Liver (tissue), 8 donors: ENCODE measurements at regions not wholly inside any gene's neighbourhood (a gene's known extent, or its start where the extent isn't known, plus 50 kb on each side); places are given as distances from the start of the nearest gene placed in this dataset.

Experiments used
- DNase-seq: peaks from one replicate; pipeline ENCODE4 v3.0.0-alpha.2; 2017; ENCODE audit warnings: low spot score
- H3K27ac ChIP-seq, 2 donors: one replicate each; pipeline ENCODE4 v1.7.0; 2013; ENCODE audit warnings: inconsistent platforms in 2 of 2, low read length in 2 of 2, control low read depth in 1 of 2, low read depth in 1 of 2, mild to moderate bottlenecking in 1 of 2
- H3K27me3 ChIP-seq, 4 donors: one replicate each; pipeline versions ENCODE4 v1.6.1 to v1.7.0; 2013; ENCODE audit warnings: low read length in 3 of 4, inconsistent platforms in 1 of 4, mild to moderate bottlenecking in 1 of 4, moderate library complexity in 1 of 4; ENCODE audit not compliant: control insufficient read depth in 4 of 4, insufficient read depth in 4 of 4
- H3K36me3 ChIP-seq, 4 donors: one replicate each; pipeline versions ENCODE4 v1.6.1 to v1.7.0; 2013; ENCODE audit warnings: low read length in 3 of 4, mild to moderate bottlenecking in 3 of 4, low read depth in 1 of 4, moderate library complexity in 1 of 4; ENCODE audit not compliant: control insufficient read depth in 4 of 4, insufficient read depth in 3 of 4
- H3K4me1 ChIP-seq, 4 donors: one replicate each; pipeline versions ENCODE4 v1.6.1 to v1.7.0; 2013; ENCODE audit warnings: low read length in 3 of 4, mild to moderate bottlenecking in 3 of 4, moderate library complexity in 1 of 4; ENCODE audit not compliant: control insufficient read depth in 4 of 4, insufficient read depth in 4 of 4
- H3K4me3 ChIP-seq, 3 donors: one replicate each; pipeline versions ENCODE4 v1.6.1 to v1.7.0; 2013; ENCODE audit warnings: low read length in 3 of 3, control low read depth in 1 of 3, low read depth in 1 of 3, mild to moderate bottlenecking in 1 of 3
- H3K9ac ChIP-seq, 2 donors: one replicate each; pipeline ENCODE4 v1.7.0; 2013; ENCODE audit warnings: low read length in 2 of 2, mild to moderate bottlenecking in 2 of 2, moderate library complexity in 2 of 2, control low read depth in 1 of 2, low read depth in 1 of 2
- H3K9me3 ChIP-seq, 4 donors: one replicate each; pipeline versions ENCODE4 v1.6.1 to v1.7.0; 2013; ENCODE audit warnings: low read length in 3 of 4; ENCODE audit not compliant: control insufficient read depth in 4 of 4
- CTCF ChIP-seq: fragments of 150-350 bp; IDR thresholded peaks from 2 replicates; pipeline ENCODE4 v1.5.1; 2017; ENCODE audit warnings: improper control_type of control experiment, low read depth, low read length; ENCODE audit not compliant: missing input control
- EGR1 ChIP-seq, 2 donors: IDR thresholded peaks; 2 replicates each; pipeline ENCODE4 v1.6.1; 2016 to 2018; ENCODE audit warnings: antibody characterized with exemption in 2 of 2, low read depth in 2 of 2
- FOXA2 ChIP-seq: IDR thresholded peaks from 2 replicates; pipeline ENCODE4 v1.6.1; 2016; ENCODE audit warnings: antibody characterized with exemption
- HNF4A ChIP-seq, 2 donors: conservative IDR thresholded peaks; 2 replicates each; pipeline ENCODE4 v1.6.1; 2016; ENCODE audit warnings: antibody characterized with exemption in 2 of 2, mild to moderate bottlenecking in 2 of 2
- HNF4G ChIP-seq: IDR thresholded peaks from 2 replicates; pipeline ENCODE4 v1.6.1; 2016; ENCODE audit warnings: antibody characterized with exemption
- JUND ChIP-seq, 2 donors: IDR thresholded peaks; 2 replicates each; pipeline ENCODE4 v1.6.1; 2016; ENCODE audit warnings: antibody characterized with exemption in 2 of 2
- RAD21 ChIP-seq, 2 donors: IDR thresholded peaks; 2 replicates each; pipeline ENCODE4 v1.6.1; 2016; ENCODE audit warnings: antibody characterized with exemption in 2 of 2, mild to moderate bottlenecking in 2 of 2
- REST ChIP-seq: IDR thresholded peaks from 2 replicates; pipeline ENCODE4 v1.6.1; 2016; ENCODE audit warnings: antibody characterized with exemption, mild to moderate bottlenecking
- SP1 ChIP-seq: IDR thresholded peaks from 2 replicates; pipeline ENCODE4 v1.6.1; 2018; ENCODE audit warnings: antibody characterized with exemption, mild to moderate bottlenecking
- WGBS: extraction: QIAGEN DNeasy Blood & Tissue Kit; methylation state at CpG from one replicate; pipeline ENCODE4 v1.1.7; 2013; 5-methylcytosine and 5-hydroxymethylcytosine counted together
- TF ChIP-seq, protein P1 (sequence below): IDR thresholded peaks from 2 replicates; pipeline ENCODE4 v1.6.1; 2016; ENCODE audit warnings: antibody characterized with exemption
- donor health status: healthy.
- donor health status: healthy.
- donor health status: healthy.
- donor health status: healthy.
- donor health status: healthy.

- DNase-seq: no peak
- H3K27me3 ChIP-seq: no peaks in the 10 kb centered on the region
- no peaks in the 10 kb centered on the region for H3K36me3 ChIP-seq
- H3K4me1 ChIP-seq: no peaks in the 10 kb centered on the region
- H3K9me3 ChIP-seq: no peaks in the 10 kb centered on the region
- H3K9ac ChIP-seq: no peak overlapping the region
- WGBS: 68% methylated on average over 1 of the region's 1 CpG
- no peak overlapping the region for H3K27ac ChIP-seq
- TF ChIP-seq EGR1 (IDR thresholded peaks at IDR 0.05; ENCODE audit: low read depth in 2 of 2) (no peak), CTCF (no peak), HNF4A (conservative IDR thresholded peaks at IDR 0.05) (no peak), RAD21 (IDR thresholded peaks at IDR 0.05) (no peak)
- no peak overlapping the region for H3K4me3 ChIP-seq
Observed at GRCh38 chr12:66932126-66932525, 253.2 kb upstream of the GRIP1 start.

DNA sequence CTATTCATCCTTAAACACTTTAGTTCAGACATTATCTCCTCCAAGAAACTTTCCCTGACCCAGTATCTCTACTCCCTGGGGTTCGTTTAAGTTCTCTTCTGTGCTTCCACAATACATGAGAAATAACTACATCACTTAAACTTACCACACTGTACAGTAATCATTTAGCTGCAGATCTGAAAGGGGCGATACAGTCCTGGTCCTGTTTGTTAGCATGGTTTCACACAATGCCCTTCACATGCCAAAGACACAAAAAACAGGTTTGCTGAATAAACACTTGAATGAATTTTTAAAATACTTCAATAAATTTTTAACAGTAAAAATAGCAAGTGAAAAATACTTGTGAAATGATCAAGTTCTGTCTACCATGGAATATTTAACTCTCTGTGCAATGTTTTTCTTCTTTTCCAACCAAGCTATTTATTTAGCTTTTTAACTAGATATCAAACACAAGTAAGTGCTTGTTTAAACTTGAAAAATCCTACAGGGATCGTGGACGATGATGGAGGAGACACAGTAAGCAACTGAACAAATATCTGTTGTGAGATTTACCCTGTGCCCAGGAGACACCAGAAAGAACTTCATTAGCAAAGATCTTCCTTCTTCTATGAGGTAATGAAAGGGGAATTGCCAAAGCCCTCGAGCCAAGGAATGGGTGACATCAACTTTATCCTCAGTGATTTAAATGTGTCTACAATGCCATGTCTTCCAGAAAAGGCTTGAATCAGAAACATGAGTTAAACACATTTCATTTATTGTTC lies 255.6 kb upstream of the GRIP1 start:
- no peaks in the 10 kb centered on the region for H3K36me3 ChIP-seq
- DNase-seq: no peak
- TF ChIP-seq FOXA2: no peak
- no peaks in the 10 kb centered on the region for H3K27me3 ChIP-seq
- 52% methylated on average over 5 of the region's 5 CpGs for WGBS
- H3K4me1 ChIP-seq: no peaks in the 10 kb centered on the region
- H3K27ac ChIP-seq: no peak overlapping the region
- no peak overlapping the region for H3K9ac ChIP-seq
- H3K4me3 ChIP-seq: no peak overlapping the region
- no peaks in the 10 kb centered on the region for H3K9me3 ChIP-seq

DNA sequence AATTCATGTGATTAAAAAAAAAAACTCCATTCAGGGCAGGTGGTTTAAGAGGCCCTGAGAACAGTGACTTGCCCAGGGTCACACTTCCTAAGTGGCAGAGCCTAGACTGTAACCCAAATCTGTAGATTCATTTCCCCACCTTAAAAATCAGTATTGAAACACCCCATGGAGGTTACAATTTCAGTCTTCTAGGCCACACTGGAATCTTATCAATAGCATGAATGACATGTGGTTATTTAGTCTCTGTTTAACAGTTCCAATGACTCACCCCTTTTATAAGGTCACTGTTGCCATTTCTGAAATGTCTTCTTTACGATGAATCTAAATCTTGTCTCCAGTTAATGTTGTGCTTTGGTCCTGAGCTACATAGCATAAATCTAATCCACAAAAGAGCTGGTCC lies 262.3 kb upstream of the GRIP1 start:
- Histone ChIP-seq H3K4me1 (no peaks in the 10 kb centered on the region), H3K27ac (no peak overlapping the region), H3K9ac (no peak overlapping the region), H3K27me3 (no peaks in the 10 kb centered on the region), H3K4me3 (no peak overlapping the region), H3K9me3 (no peaks in the 10 kb centered on the region), H3K36me3 (no peaks in the 10 kb centered on the region)
- no peak for DNase-seq
- TF ChIP-seq REST: no peak
- no peak for TF ChIP-seq JUND (IDR thresholded peaks at IDR 0.05)
- TF ChIP-seq, protein P1, sequence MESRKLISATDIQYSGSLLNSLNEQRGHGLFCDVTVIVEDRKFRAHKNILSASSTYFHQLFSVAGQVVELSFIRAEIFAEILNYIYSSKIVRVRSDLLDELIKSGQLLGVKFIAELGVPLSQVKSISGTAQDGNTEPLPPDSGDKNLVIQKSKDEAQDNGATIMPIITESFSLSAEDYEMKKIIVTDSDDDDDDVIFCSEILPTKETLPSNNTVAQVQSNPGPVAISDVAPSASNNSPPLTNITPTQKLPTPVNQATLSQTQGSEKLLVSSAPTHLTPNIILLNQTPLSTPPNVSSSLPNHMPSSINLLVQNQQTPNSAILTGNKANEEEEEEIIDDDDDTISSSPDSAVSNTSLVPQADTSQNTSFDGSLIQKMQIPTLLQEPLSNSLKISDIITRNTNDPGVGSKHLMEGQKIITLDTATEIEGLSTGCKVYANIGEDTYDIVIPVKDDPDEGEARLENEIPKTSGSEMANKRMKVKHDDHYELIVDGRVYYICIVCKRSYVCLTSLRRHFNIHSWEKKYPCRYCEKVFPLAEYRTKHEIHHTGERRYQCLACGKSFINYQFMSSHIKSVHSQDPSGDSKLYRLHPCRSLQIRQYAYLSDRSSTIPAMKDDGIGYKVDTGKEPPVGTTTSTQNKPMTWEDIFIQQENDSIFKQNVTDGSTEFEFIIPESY: no peak
- no peak for TF ChIP-seq SP1
- TF ChIP-seq HNF4G: no peak
- WGBS: 67% methylated on average over 1 of the region's 1 CpG
